ENCODE measurements at regions not wholly inside any gene's neighbourhood (a gene's known extent, or its start where the extent isn't known, plus 50 kb on each side); places are given as distances from the start of the nearest gene placed in this dataset.

GRCh38 chr2:101612019-101612418, 85.5 kb upstream of the MAP4K4 start:
- TF ChIP-seq CTCF (IDR thresholded peaks at IDR 0.05) (no peak), EP300 (IDR thresholded peaks at IDR 0.05) (no peak), POLR2A (IDR thresholded peaks at IDR 0.05) (no peak)

Measured in gastroesophageal sphincter (tissue), 3 donors.